Endothelial cell of umbilical vein (primary cell): ENCODE measurements at regions not wholly inside any gene's neighbourhood (a gene's known extent, or its start where the extent isn't known, plus 50 kb on each side); places are given as distances from the start of the nearest gene placed in this dataset.

Experiments used
- BruUV-seq: library from RNA; stranded (reverse); fragments of 400-500 nt; replicated peaks from 2 replicates; lab custom pipeline; 2021; lab: Mats Ljungman, UMichigan
- CTCF ChIA-PET: fragments of 300-600, 350-600 bp; sonication (Branson Sonifier 250); formaldehyde crosslinking; loops from one replicate; lab custom pipeline; 2021; ENCODE audit warnings: antibody characterized with exemption, inconsistent platforms; lab: Charles Lee
- POLR2A ChIA-PET: fragments of 300-600, 350-600 bp; sonication (Branson Sonifier 250); formaldehyde crosslinking; loops from one replicate; lab custom pipeline; 2021; ENCODE audit warnings: antibody characterized with exemption, inconsistent platforms; lab: Charles Lee
- DNase-seq: peaks from one replicate; pipeline ENCODE4 v3.0.0-alpha.2; 2011; ENCODE audit warnings: low read depth, low spot score
- FAIRE-seq: peaks from 2 replicates; lab custom pipeline; 2011; peaks lifted over from hg19 to GRCh38; lab: Jason Lieb, UNC
- H2AFZ ChIP-seq: 2 replicates; pipeline ENCODE4 v1.6.0; 2012; ENCODE audit warnings: low read depth, low read length, control low read depth, inconsistent platforms
- H3K27ac ChIP-seq: 2 replicates; pipeline ENCODE4 v1.5.1; 2011; ENCODE audit warnings: low read depth, mild to moderate bottlenecking, control low read depth, low read length, moderate library complexity; ENCODE audit not compliant: insufficient read depth
- H3K27me3 ChIP-seq, 2 experiments: 2 replicates each; pipeline versions ENCODE4 v1.6.0 to v1.6.1; 2011; ENCODE audit warnings: low read length in 2 of 2, mixed read lengths in 1 of 2; ENCODE audit not compliant: control insufficient read depth in 2 of 2, insufficient read depth in 2 of 2
- H3K36me3 ChIP-seq, 2 experiments: 2 replicates in 1 of 2; 3 replicates in 1 of 2; pipeline ENCODE4 v1.5.1; 2011; ENCODE audit warnings: low read length in 2 of 2, mild to moderate bottlenecking in 1 of 2, moderate library complexity in 1 of 2; ENCODE audit not compliant: control insufficient read depth in 2 of 2, insufficient read depth in 2 of 2; ENCODE audit errors: extremely low read depth in 1 of 2
- H3K4me1 ChIP-seq: 3 replicates; pipeline ENCODE4 v1.5.1; 2011; ENCODE audit warnings: mild to moderate bottlenecking, low read length; ENCODE audit not compliant: control insufficient read depth, insufficient read depth; ENCODE audit errors: extremely low read depth
- H3K4me2 ChIP-seq: 2 replicates; pipeline ENCODE4 v1.6.1; 2011; ENCODE audit warnings: low read length, control low read depth, mixed read lengths; ENCODE audit not compliant: insufficient read depth
- H3K4me3 ChIP-seq, 3 experiments: fragments of 200-600 bp in 1 of 3; sonication (generic), shearing (Covaris generic) in 1 of 3; replicated peaks in 1 of 3; 2 replicates each; pipeline ENCODE4 v1.5.1; 2011 to 2016; ENCODE audit warnings: control low read depth in 3 of 3, low read length in 3 of 3, mild to moderate bottlenecking in 2 of 3, inconsistent platforms in 1 of 3, low read depth in 1 of 3, moderate library complexity in 1 of 3; ENCODE audit not compliant: insufficient read depth in 1 of 3
- H3K79me2 ChIP-seq: 2 replicates; pipeline ENCODE4 v1.6.0; 2012; ENCODE audit warnings: low read length, inconsistent platforms; ENCODE audit not compliant: control insufficient read depth, insufficient read depth
- H3K9ac ChIP-seq: replicated peaks from 2 replicates; pipeline ENCODE3; 2011; ENCODE audit warnings: low read length, control low read depth; ENCODE audit not compliant: insufficient read depth; ENCODE audit errors: extremely low read depth
- H3K9me1 ChIP-seq: replicated peaks from 3 replicates; pipeline ENCODE4 v1.6.0; 2011; ENCODE audit warnings: mild to moderate bottlenecking, low read length; ENCODE audit not compliant: control insufficient read depth, insufficient read depth; ENCODE audit errors: extremely low read depth
- H3K9me3 ChIP-seq: replicated peaks from 2 replicates; pipeline ENCODE4 v1.5.1; 2012; ENCODE audit warnings: low read length, inconsistent platforms; ENCODE audit not compliant: control insufficient read depth, insufficient read depth
- H4K20me1 ChIP-seq: replicated peaks from 2 replicates; pipeline ENCODE3; 2011; ENCODE audit warnings: mild to moderate bottlenecking, low read length; ENCODE audit not compliant: control insufficient read depth, insufficient read depth; ENCODE audit errors: extremely low read depth
- CTCF ChIP-seq, 2 donors: IDR thresholded peaks; 1 replicate in 1 of 2; 2 replicates in 1 of 2; pipeline ENCODE4 v1.5.1; 2011; ENCODE audit warnings: low read length in 2 of 2, mild to moderate bottlenecking in 2 of 2, moderate library complexity in 2 of 2, control low read depth in 1 of 2, inconsistent platforms in 1 of 2, low read depth in 1 of 2; ENCODE audit not compliant: insufficient read depth in 1 of 2; ENCODE audit errors: extremely low read depth in 1 of 2
- EZH2 ChIP-seq: IDR thresholded peaks from 2 replicates; pipeline ENCODE4 v1.6.1; 2012; ENCODE audit warnings: borderline replicate concordance, low read depth, mild to moderate bottlenecking, moderate library complexity, low read length, inconsistent platforms; ENCODE audit not compliant: severe bottlenecking
- GATA2 ChIP-seq: IDR thresholded peaks from 2 replicates; pipeline ENCODE4 v1.7.0; 2011; ENCODE audit warnings: low read depth, mild to moderate bottlenecking, moderate library complexity, mixed read lengths, low read length; ENCODE audit not compliant: insufficient read length, insufficient read depth
- MAX ChIP-seq: IDR thresholded peaks from 2 replicates; pipeline ENCODE4 v1.6.1; 2011; ENCODE audit not compliant: insufficient read depth, insufficient read length
- MYC ChIP-seq: IDR thresholded peaks from one replicate; pipeline ENCODE4 v1.6.1; 2011; ENCODE audit warnings: mild to moderate bottlenecking, low read depth, low read length
- POLR2A ChIP-seq: IDR thresholded peaks from 2 replicates; pipeline ENCODE4 v1.6.1; 2012; ENCODE audit warnings: low read depth, mild to moderate bottlenecking, control low read depth, low read length
- POLR2AphosphoS5 ChIP-seq: IDR thresholded peaks from 2 replicates; pipeline ENCODE4 v1.6.1; 2012; ENCODE audit warnings: low read depth, mild to moderate bottlenecking, control low read depth, low read length, moderate library complexity; ENCODE audit not compliant: insufficient read depth
- dilution Hi-C: fragments of 300-500 bp; cut with MboI; formaldehyde crosslinking; loops from one replicate; pipeline ENCODE4 v1.15.0; 2019; ENCODE audit warnings: low sequenced_read_pairs; ENCODE audit not compliant: extremely low pct_ligation_motif_present
- intact Hi-C: fragments of 100-400 bp; cut with micrococcal nuclease; formaldehyde crosslinking; loops from one replicate; pipeline ENCODE4 v1.10.0; 2022

- Histone ChIP-seq H3K4me3 (no peak overlapping the region), H3K4me2 (no peak overlapping the region), H3K27me3 (no peaks in the 10 kb centered on the region), H3K9me3 (no peaks in the 10 kb centered on the region), H3K36me3 (no peaks in the 10 kb centered on the region), H3K79me2 (no peaks in the 10 kb centered on the region), H4K20me1 (peaks cover 2% of the 10 kb centered on the region), H3K9me1 (no peaks in the 10 kb centered on the region), H2AFZ (no peak overlapping the region), H3K4me1 (peaks cover 2% of the 10 kb centered on the region), H3K27ac (no peak overlapping the region), H3K9ac (no peak overlapping the region)
- TF ChIP-seq GATA2: no peak
- TF ChIP-seq EZH2: no peak
- TF ChIP-seq POLR2AphosphoS5: no peak
- TF ChIP-seq CTCF (IDR thresholded peaks at IDR 0.05; ENCODE audit: extremely low read depth in 1 of 2, insufficient read depth in 1 of 2, low read depth in 1 of 2, low read length in 2 of 2): no peak
- no peak for TF ChIP-seq POLR2A
- TF ChIP-seq MYC: no peak
- no peak for TF ChIP-seq MAX
- DNase-seq (no peak), FAIRE-seq (no peak)
- no TSS peak for BruUV-seq
- POLR2A ChIA-PET: no interaction called here
- dilution Hi-C loops: no loop called here
- intact Hi-C loops: no loop called here
- CTCF ChIA-PET: no interaction called here
These were observed 370.2 kb downstream of the UTRN start for GRCh38 chr6:144655376-144655775.
